ENCODE measurements at regions not wholly inside any gene's neighbourhood (a gene's known extent, or its start where the extent isn't known, plus 50 kb on each side); places are given as distances from the start of the nearest gene placed in this dataset.

DNA sequence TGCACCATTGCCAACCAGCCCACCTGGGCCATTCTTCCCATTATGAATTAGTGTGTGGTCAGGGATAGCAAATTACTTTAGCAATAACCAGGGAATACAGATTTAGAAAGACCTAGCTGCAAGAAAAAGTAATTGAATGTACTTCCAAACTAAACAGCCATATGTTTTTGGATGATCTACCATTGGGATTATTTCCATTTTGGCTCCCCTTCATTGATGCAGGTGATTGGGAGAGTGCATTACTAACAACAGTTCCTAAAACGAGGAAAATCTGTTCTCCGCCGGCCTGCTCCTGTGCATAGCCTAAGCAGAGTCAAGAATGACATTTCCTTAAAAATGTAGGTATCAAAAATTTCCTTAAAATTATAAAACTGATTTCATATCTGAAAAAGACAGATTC, 58.5 kb downstream of the MAIP1 start:
- no peaks in the 10 kb centered on the region for H3K36me3 ChIP-seq
- no peak overlapping the region for H3K4me3 ChIP-seq
- no peak for DNase-seq
- H3K27me3 ChIP-seq, result no peaks in the 10 kb centered on the region
- H3K9me3 ChIP-seq, result no peaks in the 10 kb centered on the region

DNA sequence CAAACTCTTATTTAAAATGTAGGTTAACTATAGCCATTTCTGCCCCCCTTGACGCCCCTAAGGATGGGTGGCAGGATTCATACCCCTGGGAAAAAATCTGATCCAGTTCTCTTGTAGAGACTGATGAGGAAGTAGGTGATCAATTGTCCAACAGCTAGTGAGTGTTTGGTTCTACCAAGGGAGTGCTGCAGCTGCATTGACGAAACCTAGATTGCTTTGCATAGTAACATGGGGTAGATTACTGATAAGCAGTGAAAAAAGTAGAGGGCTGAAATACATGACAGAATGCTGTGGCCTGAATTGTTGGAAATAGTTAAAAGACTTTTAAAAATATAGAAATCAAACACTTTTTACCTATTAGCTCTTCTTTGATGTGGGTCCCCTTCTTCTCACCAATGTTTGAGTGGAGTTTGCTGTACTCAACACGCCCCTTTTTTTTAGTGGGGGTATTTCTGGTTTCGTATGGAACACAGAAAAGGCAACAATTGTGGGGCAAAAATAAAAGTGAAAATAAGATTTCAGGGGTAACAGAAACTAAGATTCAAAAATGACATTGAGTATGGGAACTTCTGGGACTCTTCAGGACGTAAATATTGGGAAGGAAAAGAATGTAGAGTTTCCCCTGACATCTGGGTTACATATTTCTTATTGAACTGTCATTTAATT, 66.2 kb downstream of the MAIP1 start:
- Histone ChIP-seq H3K36me3 (no peaks in the 10 kb centered on the region), H3K4me3 (no peak overlapping the region), H3K27me3 (no peaks in the 10 kb centered on the region), H3K9me3 (no peaks in the 10 kb centered on the region)
- DNase-seq, result no peak

DNA sequence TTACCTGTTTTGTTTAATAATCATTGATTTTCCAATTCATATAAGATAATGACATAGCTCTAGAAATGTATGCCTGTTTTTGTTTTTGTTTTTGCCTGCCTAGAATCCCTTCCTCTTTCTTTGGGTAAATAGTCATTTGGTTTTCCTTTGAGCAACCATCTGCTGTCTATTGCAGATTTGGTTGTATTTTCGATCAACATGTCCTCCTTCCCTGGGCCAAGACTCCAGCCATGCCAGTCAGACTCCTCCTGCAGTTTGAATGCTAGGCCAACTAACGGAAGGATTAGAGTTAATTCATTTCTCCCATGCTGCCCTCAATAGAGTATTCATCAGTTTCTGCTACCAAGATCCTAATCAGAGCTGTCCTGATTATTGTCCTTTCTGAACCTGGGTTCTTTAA, 67.1 kb downstream of the MAIP1 start:
- Histone ChIP-seq H3K4me3 (no peak overlapping the region), H3K27me3 (no peaks in the 10 kb centered on the region), H3K36me3 (no peaks in the 10 kb centered on the region), H3K9me3 (no peaks in the 10 kb centered on the region)
- DNase-seq, result no peak

DNA sequence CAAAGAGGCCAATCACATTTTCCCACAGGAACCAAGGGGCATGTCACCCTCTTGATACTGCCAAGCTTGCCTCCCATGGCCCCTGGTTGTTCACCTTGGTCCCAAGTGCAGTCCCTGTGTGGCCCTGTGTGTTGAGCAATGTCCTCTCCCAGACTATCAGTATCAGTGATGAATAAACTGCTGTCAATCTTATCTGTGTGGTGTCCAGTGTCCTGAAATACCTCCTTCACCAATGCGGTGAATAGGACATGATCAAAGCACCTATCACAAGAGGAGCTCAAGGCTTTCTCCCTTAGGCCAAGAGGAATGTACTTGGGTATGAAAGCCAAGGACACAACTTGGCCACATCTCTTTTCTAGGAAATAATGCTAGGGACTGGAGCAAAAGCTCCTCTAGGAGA, 68.2 kb downstream of the MAIP1 start:
- Histone ChIP-seq H3K36me3 (no peaks in the 10 kb centered on the region), H3K9me3 (no peaks in the 10 kb centered on the region), H3K27me3 (no peaks in the 10 kb centered on the region), H3K4me3 (no peak overlapping the region)
- no peak for DNase-seq

DNA sequence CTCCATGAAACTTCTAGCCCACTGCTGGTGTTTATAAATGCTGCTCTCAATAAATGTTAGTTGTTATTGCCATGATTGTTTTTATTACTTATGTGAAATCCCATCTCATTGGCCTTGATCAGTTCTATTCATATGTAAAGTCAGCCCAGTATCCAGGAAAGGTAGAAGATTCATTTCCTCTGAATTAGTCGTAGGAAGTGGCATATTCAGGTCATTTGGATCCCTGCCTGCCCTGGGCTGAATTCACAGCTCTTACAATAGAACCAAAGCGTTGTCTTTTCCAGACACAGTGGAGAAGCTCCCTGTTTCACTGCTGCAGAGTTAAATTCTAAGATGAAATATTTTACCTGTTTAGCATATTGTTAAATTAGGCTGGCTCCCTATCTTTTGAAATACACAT, 70.3 kb downstream of the MAIP1 start:
- H3K27me3 ChIP-seq, result no peaks in the 10 kb centered on the region
- H3K9me3 ChIP-seq, result no peaks in the 10 kb centered on the region
- peak; percentile 32 for DNase-seq
- H3K36me3 ChIP-seq, result no peaks in the 10 kb centered on the region
- H3K4me3 ChIP-seq, result no peak overlapping the region

DNA sequence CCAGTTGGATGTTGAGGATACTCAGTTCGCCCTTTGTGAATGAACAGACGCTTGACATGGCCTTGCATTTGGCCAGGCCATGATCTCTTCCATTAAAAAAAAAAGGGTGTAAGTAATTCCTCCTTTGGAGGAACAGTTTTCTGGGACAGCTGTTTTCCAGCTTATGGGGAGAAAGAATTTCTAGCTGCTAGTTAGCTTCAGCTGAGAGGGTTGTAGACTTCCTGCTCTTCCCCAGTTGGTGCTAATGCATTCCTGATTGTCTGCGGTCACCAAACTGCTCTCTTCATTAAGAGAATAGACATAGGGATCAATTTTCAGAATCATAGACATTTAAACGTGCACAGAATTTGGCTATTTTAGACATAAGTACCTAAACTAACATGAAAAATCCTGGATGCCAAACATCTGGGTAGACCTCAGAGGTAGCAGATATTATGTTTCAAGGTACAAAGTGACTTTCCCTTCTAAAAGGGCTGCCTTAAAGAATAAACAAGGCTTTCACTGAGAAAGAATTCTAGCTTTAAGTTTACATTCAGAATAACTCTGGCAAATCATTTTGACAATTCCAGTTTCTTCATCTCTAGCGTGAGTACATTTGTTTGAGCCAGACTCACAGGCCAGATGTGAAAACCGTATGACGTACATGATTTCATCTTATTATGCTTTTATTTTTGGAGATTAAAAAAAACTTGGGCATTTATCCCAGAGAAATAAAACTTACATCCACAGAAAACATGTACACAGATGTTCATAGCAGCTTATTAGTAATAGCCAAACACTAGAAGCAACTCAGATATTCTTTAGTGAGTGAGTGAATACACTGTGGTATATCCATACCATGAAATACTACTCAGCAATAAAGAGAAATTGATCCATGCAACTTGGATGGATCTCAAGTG, 71.2 kb downstream of the MAIP1 start:
- H3K27me3 ChIP-seq, result no peaks in the 10 kb centered on the region
- no peaks in the 10 kb centered on the region for H3K36me3 ChIP-seq
- no peak for DNase-seq
- no peak overlapping the region for H3K4me3 ChIP-seq
- H3K9me3 ChIP-seq, result no peaks in the 10 kb centered on the region

- H3K27me3 ChIP-seq, result no peaks in the 10 kb centered on the region
Observed at GRCh38 chr2:200028998-200029397, 73.6 kb downstream of the MAIP1 start.

GRCh38 chr2:200032895-200033294, 77.5 kb downstream of the MAIP1 start:
- Histone ChIP-seq H3K27me3 (no peaks in the 10 kb centered on the region), H3K9me3 (no peaks in the 10 kb centered on the region), H3K4me3 (no peak overlapping the region), H3K36me3 (no peaks in the 10 kb centered on the region)
- DNase-seq, result no peak

More at GRCh38 chr2:200028998-200029397, 73.6 kb downstream of the MAIP1 start:
- no peaks in the 10 kb centered on the region for H3K9me3 ChIP-seq
- H3K36me3 ChIP-seq, result no peaks in the 10 kb centered on the region
- no peak overlapping the region for H3K4me3 ChIP-seq
- no peak for DNase-seq

GRCh38 chr2:200033929-200034328, 78.5 kb downstream of the MAIP1 start:
- no peaks in the 10 kb centered on the region for H3K9me3 ChIP-seq

DNA sequence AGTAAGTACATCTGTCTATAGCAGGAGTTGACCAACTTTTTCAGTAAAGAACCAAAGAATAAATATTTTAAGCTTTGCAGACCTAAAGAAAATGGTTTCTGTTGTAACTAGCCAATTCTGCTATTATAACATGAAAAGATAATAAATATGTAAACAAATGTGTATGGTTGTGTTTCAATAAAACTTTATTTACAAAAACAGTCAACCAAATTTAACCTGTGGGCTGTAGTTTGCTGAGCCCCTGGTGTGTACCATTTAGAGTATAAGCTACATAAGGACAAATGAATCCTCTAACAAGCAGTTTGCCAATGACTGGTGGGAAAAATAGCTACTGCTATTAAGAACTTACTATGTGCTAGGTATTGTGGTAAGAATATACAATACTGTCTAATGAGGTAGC, 79.4 kb downstream of the MAIP1 start:
- no peak overlapping the region for H3K4me3 ChIP-seq
- no peaks in the 10 kb centered on the region for H3K9me3 ChIP-seq
- H3K36me3 ChIP-seq, result no peaks in the 10 kb centered on the region
- H3K27me3 ChIP-seq, result no peaks in the 10 kb centered on the region
- DNase-seq, result no peak

More at GRCh38 chr2:200033929-200034328, 78.5 kb downstream of the MAIP1 start:
- Histone ChIP-seq H3K4me3 (no peak overlapping the region), H3K36me3 (no peaks in the 10 kb centered on the region), H3K27me3 (no peaks in the 10 kb centered on the region)
- no peak for DNase-seq

DNA sequence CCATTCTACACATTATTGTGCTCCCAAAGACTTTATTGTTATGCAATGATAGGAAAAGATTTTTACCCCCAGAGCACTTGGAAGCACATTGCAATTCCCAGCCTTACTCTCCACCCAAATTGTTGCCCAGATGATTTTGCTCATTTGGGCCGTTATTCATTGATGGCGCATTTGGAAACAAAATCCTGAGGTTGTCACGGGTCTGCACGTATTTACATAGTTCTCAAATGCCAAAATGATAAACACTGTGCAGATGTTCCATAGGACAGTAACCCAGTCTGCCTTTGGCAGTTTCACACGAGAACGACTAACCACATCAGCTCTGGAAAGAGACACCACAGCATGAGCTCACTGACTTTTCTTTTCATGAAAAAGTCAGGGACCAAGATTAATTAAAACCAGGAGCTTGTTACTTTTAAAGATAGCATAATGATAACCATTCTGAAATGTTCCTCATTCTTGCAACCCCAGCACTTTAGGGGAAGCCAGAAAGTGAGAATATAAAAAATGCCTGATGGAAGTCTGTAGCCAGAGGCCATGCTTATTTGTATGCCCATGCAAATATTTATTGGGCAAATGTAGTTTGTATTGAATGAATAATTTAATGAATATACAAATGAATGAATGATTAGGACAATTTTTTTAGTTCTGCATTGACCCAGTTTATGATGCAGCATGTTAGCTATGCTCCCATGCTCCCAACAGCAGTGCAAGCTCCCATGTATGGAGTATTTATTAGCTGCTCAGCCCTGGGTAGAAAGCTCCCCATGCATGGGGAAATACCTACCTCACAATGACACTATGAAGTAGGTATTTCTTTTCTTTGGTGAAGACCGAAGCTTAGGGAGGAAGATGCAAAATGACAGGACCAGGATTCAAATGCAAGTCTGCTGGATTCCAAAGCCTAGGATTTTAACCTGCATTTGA, 84.6 kb downstream of the MAIP1 start:
- H3K36me3 ChIP-seq, result no peaks in the 10 kb centered on the region
- peak; percentile 11 for DNase-seq
- H3K27me3 ChIP-seq, result no peaks in the 10 kb centered on the region
- peaks cover 2% of the 10 kb centered on the region; the same call in 1 of the 2 replicates for H3K9me3 ChIP-seq
- H3K4me3 ChIP-seq, result no peak overlapping the region

DNA sequence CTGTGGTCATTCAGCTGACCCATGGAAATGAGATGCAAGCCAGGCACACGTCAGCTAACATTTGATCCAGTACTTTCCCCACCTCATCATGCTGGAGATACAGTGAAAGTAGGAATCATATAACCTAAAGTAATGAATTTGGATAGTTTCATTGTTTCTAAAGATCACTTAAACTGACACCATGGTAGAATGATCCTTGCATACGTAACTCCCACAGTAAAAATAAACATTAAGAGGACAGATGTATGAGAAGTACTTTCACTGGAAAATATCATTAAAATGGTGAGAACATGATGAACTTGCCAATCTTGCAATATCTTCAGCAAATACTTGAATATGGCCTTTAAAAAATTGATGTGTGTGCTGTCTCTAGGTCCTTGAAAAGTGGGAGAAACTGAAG, 85.4 kb downstream of the MAIP1 start:
- no peak overlapping the region for H3K4me3 ChIP-seq
- H3K9me3 ChIP-seq, result peaks cover 2% of the 10 kb centered on the region; the same call in 1 of the 2 replicates
- DNase-seq, result no peak
- no peaks in the 10 kb centered on the region for H3K36me3 ChIP-seq
- no peaks in the 10 kb centered on the region for H3K27me3 ChIP-seq

DNA sequence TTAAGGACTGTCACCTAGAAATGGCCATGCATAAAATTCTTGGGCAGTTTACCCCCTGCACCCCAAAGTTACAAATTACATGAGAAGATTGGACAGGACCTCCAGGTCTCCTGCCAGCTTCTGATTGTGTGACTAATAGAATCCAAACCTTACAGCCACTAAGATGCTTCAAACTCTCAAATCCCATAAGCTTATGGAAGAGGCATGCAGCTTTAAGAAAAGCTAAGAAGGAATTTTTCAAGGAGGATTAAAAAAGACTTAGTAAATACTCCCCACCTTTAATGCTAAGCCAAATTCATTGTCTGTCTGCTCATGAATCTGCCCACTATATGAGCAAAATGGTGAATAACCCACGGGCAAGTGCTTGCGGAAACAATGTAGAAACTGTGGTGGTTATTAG, 86.3 kb downstream of the MAIP1 start:
- H3K36me3 ChIP-seq, result no peaks in the 10 kb centered on the region
- DNase-seq, result no peak
- no peaks in the 10 kb centered on the region for H3K27me3 ChIP-seq
- no peak overlapping the region for H3K4me3 ChIP-seq
- peaks cover 2% of the 10 kb centered on the region; the same call in 1 of the 2 replicates for H3K9me3 ChIP-seq

DNA sequence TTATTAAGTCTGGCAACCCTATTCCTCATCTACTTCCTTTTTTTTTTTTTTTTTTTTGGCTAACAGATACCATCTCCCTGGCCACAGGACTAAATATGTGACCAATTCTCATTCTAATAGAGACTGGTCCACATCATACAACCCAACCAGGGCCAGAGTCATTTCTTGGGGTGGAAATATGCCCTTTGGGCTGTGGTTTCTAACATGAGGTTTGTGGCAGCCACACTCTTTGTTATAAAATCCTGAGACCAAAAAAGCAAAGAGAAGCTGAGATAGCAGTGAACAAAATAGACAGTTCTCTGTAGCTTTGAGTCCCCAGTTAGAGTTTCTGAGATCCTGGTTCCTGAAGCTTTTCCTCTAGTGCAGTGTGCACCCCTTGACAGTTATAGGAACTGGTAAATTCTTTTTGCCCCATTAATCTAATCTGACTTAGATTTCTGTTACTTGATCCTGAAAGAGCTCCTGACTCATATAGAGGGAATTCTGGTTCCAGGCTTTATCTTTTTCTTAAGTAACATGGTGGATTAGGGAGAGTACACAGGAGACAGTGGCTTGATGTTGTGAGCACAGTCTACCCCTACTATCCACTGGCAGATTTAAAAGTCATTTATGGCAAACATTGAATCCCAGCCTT, 86.8 kb downstream of the MAIP1 start:
- H3K4me3 ChIP-seq, result no peak overlapping the region
- no peak for DNase-seq
- H3K9me3 ChIP-seq, result peaks cover 2% of the 10 kb centered on the region; the same call in 1 of the 2 replicates
- no peaks in the 10 kb centered on the region for H3K27me3 ChIP-seq
- no peaks in the 10 kb centered on the region for H3K36me3 ChIP-seq

DNA sequence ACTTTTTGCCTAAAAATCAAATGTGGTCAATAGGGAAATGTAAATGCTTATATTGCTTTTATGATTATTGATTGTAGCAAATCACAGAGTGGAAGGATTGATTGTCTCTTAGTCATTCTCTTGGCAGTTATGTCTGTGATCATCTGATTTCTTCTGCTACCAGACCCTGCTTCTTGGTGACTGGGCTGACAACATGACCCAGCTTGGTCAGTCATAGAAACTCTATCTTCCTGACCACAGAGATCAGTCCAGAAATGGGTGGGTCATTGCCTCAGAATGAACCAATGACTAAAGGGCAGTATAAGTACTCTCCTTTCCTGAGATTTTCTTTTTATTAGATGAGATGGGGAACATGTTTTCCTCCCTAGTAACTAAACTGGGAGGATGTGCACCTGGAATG, 87.6 kb downstream of the MAIP1 start:
- Histone ChIP-seq H3K27me3 (no peaks in the 10 kb centered on the region), H3K9me3 (peaks cover 2% of the 10 kb centered on the region; the same call in 1 of the 2 replicates), H3K4me3 (no peak overlapping the region), H3K36me3 (no peaks in the 10 kb centered on the region)
- peak; percentile 4 for DNase-seq

DNA sequence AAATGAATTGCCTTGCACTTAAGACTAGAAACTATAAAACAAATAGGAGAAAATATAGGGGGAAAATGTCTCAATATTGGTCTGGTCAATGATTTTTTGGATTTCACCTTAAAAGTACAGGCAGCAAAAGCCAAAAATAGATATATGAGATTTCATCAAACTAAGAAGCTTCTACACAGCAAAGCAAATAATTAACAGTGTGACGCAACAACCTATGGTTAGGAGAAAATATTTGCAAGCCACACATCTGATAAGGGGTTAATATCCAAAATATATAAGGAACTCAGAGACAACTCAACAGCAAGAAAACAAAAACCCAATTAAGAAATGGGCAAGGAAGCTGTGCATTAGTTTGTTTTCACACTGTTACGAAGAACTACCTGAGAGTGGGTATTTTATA, 89.1 kb downstream of the MAIP1 start:
- Histone ChIP-seq H3K9me3 (peaks cover 2% of the 10 kb centered on the region; the same call in 1 of the 2 replicates), H3K4me3 (no peak overlapping the region), H3K27me3 (no peaks in the 10 kb centered on the region), H3K36me3 (no peaks in the 10 kb centered on the region)
- no peak for DNase-seq

Measured in MG63 (cell line).